MCF 10A (cell line): ENCODE measurements at regions not wholly inside any gene's neighbourhood (a gene's known extent, or its start where the extent isn't known, plus 50 kb on each side); places are given as distances from the start of the nearest gene placed in this dataset.

Source experiments
- BruUV-seq: library from RNA; stranded (reverse); fragments of 400-500 nt; replicated peaks from 2 replicates; lab custom pipeline; 2021; lab: Mats Ljungman, UMichigan
- CTCF ChIA-PET: fragments of 300-600 bp; sonication (Branson Sonifier 250); formaldehyde crosslinking; extraction: SDS; loops from one replicate; lab custom pipeline; 2021; ENCODE audit warnings: antibody characterized with exemption, inconsistent platforms; lab: Yijun Ruan, JAX
- POLR2A ChIA-PET: fragments of 300-600, 350-650 bp; sonication (Branson Sonifier 250); formaldehyde crosslinking; extraction: SDS; loops from one replicate; lab custom pipeline; 2020; ENCODE audit warnings: antibody characterized with exemption, inconsistent platforms; lab: Yijun Ruan, JAX
- DNase-seq: peaks from one replicate; pipeline ENCODE4 v3.0.0-alpha.2; 2018; ENCODE audit not compliant: unreplicated experiment
- H3K27ac Mint-ChIP-seq: one replicate; pipeline ENCODE4 v1.8.0; 2022; ENCODE audit warnings: mild to moderate bottlenecking, low read depth, mixed read lengths; ENCODE audit not compliant: unreplicated experiment
- H3K27me3 Mint-ChIP-seq: one replicate; pipeline ENCODE4 v1.8.0; 2022; ENCODE audit warnings: mixed read lengths; ENCODE audit not compliant: insufficient read depth, unreplicated experiment
- H3K36me3 Mint-ChIP-seq: one replicate; pipeline ENCODE4 v1.8.0; 2022; ENCODE audit warnings: mild to moderate bottlenecking, moderate library complexity, mixed read lengths; ENCODE audit not compliant: insufficient read depth, unreplicated experiment
- H3K4me1 Mint-ChIP-seq: one replicate; pipeline ENCODE4 v1.8.0; 2022; ENCODE audit warnings: mixed read lengths; ENCODE audit not compliant: insufficient read depth, unreplicated experiment
- H3K4me3 Mint-ChIP-seq: one replicate; pipeline ENCODE4 v1.8.0; 2022; ENCODE audit warnings: mild to moderate bottlenecking, moderate library complexity, mixed read lengths; ENCODE audit not compliant: unreplicated experiment
- H3K9me3 Mint-ChIP-seq: one replicate; pipeline ENCODE4 v1.8.0; 2022; ENCODE audit warnings: mixed read lengths; ENCODE audit not compliant: unreplicated experiment
- CTCF ChIP-seq: fragments of 200-600 bp; IDR thresholded peaks from one replicate; pipeline ENCODE4 v1.8.0; 2022; ENCODE audit warnings: antibody characterized with exemption, mild to moderate bottlenecking; ENCODE audit not compliant: unreplicated experiment
- intact Hi-C: fragments of 100-400 bp; cut with micrococcal nuclease; formaldehyde crosslinking; loops from 2 replicates; pipeline ENCODE4 v1.14.1; 2022

- no peaks in the 10 kb centered on the region for H3K4me1 Mint-ChIP-seq
- BruUV-seq: no TSS peak
- H3K9me3 Mint-ChIP-seq: no peaks in the 10 kb centered on the region
- CTCF ChIA-PET: no interaction called here
- POLR2A ChIA-PET: no interaction called here
- no peak overlapping the region for H3K27ac Mint-ChIP-seq
- intact Hi-C loops: no loop called here
- no peak for DNase-seq
- H3K36me3 Mint-ChIP-seq: no peaks in the 10 kb centered on the region
- TF ChIP-seq CTCF: no peak
- no peak overlapping the region for H3K4me3 Mint-ChIP-seq
- H3K27me3 Mint-ChIP-seq: no peaks in the 10 kb centered on the region
Measured at GRCh38 chr7:45390180-45390579, 184.0 kb upstream of the ADCY1 start.

- Mint-ChIP-seq H3K36me3 (no peaks in the 10 kb centered on the region), H3K27ac (no peak overlapping the region), H3K4me1 (no peaks in the 10 kb centered on the region), H3K4me3 (no peak overlapping the region), H3K27me3 (no peaks in the 10 kb centered on the region), H3K9me3 (no peaks in the 10 kb centered on the region)
- BruUV-seq: no TSS peak
- intact Hi-C loops: no loop called here
- no peak for TF ChIP-seq CTCF
- POLR2A ChIA-PET: no interaction called here
- CTCF ChIA-PET: interaction anchor here (0.7 kb wide), 1 partner anchor 72 kb away, joined by 3 read pairs; no protein-coding TSS in a partner anchor
- DNase-seq: no peak
Measured at GRCh38 chr7:45390731-45391130, 183.4 kb upstream of the ADCY1 start.

- no peaks in the 10 kb centered on the region for H3K27me3 Mint-ChIP-seq
- no peaks in the 10 kb centered on the region for H3K9me3 Mint-ChIP-seq
- intact Hi-C loops: no loop called here
- ChIA-PET CTCF (no interaction called here), POLR2A (no interaction called here)
- no peak for TF ChIP-seq CTCF
- H3K4me1 Mint-ChIP-seq: no peaks in the 10 kb centered on the region
- no peak overlapping the region for H3K4me3 Mint-ChIP-seq
- BruUV-seq: no TSS peak
- no peak overlapping the region for H3K27ac Mint-ChIP-seq
- DNase-seq: no peak
- no peaks in the 10 kb centered on the region for H3K36me3 Mint-ChIP-seq
Measured at GRCh38 chr7:45391618-45392451, 182.3 kb upstream of the ADCY1 start.

- H3K36me3 Mint-ChIP-seq: no peaks in the 10 kb centered on the region
- TF ChIP-seq CTCF: no peak
- intact Hi-C loops: no loop called here
- no peak for DNase-seq
- no TSS peak for BruUV-seq
- no peak overlapping the region for H3K4me3 Mint-ChIP-seq
- no peaks in the 10 kb centered on the region for H3K27me3 Mint-ChIP-seq
- CTCF ChIA-PET: no interaction called here
- no peak overlapping the region for H3K27ac Mint-ChIP-seq
- POLR2A ChIA-PET: no interaction called here
- H3K9me3 Mint-ChIP-seq: no peaks in the 10 kb centered on the region
- H3K4me1 Mint-ChIP-seq: no peaks in the 10 kb centered on the region
Measured at GRCh38 chr7:45394117-45394708, 180.0 kb upstream of the ADCY1 start.
